Osteocyte (in vitro differentiated cells): ENCODE measurements at regions not wholly inside any gene's neighbourhood (a gene's known extent, or its start where the extent isn't known, plus 50 kb on each side); places are given as distances from the start of the nearest gene placed in this dataset.
A peak's percentile ranks its signal among the peaks of the same experiment; 100 is the strongest.
"Not testable (repeated sequence)": the region's sequence is repeated elsewhere in the genome, so short reads cannot be mapped to it uniquely, and the experiment has no call there.

Experiments
- DNase-seq: peaks from one replicate; pipeline ENCODE4 v3.0.0; 2021; ENCODE audit warnings: mixed read lengths; ENCODE audit not compliant: unreplicated experiment; ENCODE audit errors: extremely low spot score
- H3K27ac Mint-ChIP-seq: one replicate; pipeline ENCODE4 v1.8.0; 2021; ENCODE audit warnings: mild to moderate bottlenecking, mixed read lengths; ENCODE audit not compliant: unreplicated experiment
- H3K27me3 Mint-ChIP-seq: one replicate; pipeline ENCODE4 v1.8.0; 2021; ENCODE audit warnings: mixed read lengths; ENCODE audit not compliant: unreplicated experiment
- H3K36me3 Mint-ChIP-seq: one replicate; pipeline ENCODE4 v1.8.0; 2021; ENCODE audit warnings: mixed read lengths; ENCODE audit not compliant: unreplicated experiment
- H3K4me1 Mint-ChIP-seq: one replicate; pipeline ENCODE4 v1.8.0; 2021; ENCODE audit warnings: mixed read lengths; ENCODE audit not compliant: unreplicated experiment
- H3K4me3 Mint-ChIP-seq: one replicate; pipeline ENCODE4 v1.8.0; 2021; ENCODE audit warnings: mild to moderate bottlenecking, moderate library complexity, mixed read lengths; ENCODE audit not compliant: unreplicated experiment
- H3K9me3 Mint-ChIP-seq: one replicate; pipeline ENCODE4 v1.8.0; 2021; ENCODE audit warnings: mixed read lengths; ENCODE audit not compliant: unreplicated experiment
- TF ChIP-seq, protein P1 (sequence below): fragments of 200-600 bp; sonication (generic); IDR thresholded peaks from 2 replicates; pipeline ENCODE4 v1.5.0; 2021; ENCODE audit warnings: antibody characterized with exemption, mild to moderate bottlenecking, moderate library complexity

DNA sequence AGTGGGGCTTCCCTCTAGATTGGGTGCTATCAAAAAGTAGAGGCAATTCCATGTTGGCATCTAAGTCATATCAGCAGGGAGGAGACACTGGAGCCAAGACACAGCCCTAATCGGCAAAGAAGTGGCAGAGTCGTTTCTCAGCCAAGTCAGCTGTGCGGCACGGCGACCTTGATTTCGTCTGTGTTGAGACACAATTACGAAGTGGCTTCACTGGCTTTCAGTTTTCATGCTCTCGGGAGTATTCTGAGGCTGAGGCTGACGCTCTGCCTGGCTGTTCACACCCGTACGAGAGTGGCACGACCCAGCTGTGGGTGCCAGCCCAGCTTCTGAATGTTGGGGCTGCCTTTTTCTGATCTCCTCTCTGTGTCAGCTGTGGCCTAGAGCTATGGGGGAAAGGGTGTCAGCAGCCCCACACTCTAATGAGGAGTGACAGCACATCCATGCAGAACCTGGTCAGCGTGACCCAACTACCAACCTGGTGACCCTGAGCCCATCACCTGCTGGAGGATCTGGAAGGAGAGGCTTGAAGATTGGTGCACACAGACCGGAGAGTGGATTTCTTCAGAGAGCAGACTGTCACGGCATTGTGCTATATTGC lies 105.7 kb upstream of the TMEM45B start:
- H3K27me3 Mint-ChIP-seq = peaks cover 6% of the 10 kb centered on the region
- peak; percentile 78 for DNase-seq
- H3K36me3 Mint-ChIP-seq = no peaks in the 10 kb centered on the region
- H3K9me3 Mint-ChIP-seq = peaks cover 7% of the 10 kb centered on the region
- TF ChIP-seq, protein P1, sequence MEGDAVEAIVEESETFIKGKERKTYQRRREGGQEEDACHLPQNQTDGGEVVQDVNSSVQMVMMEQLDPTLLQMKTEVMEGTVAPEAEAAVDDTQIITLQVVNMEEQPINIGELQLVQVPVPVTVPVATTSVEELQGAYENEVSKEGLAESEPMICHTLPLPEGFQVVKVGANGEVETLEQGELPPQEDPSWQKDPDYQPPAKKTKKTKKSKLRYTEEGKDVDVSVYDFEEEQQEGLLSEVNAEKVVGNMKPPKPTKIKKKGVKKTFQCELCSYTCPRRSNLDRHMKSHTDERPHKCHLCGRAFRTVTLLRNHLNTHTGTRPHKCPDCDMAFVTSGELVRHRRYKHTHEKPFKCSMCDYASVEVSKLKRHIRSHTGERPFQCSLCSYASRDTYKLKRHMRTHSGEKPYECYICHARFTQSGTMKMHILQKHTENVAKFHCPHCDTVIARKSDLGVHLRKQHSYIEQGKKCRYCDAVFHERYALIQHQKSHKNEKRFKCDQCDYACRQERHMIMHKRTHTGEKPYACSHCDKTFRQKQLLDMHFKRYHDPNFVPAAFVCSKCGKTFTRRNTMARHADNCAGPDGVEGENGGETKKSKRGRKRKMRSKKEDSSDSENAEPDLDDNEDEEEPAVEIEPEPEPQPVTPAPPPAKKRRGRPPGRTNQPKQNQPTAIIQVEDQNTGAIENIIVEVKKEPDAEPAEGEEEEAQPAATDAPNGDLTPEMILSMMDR = no peak
- no peaks in the 10 kb centered on the region for H3K4me1 Mint-ChIP-seq
- H3K4me3 Mint-ChIP-seq = no peak overlapping the region
- H3K27ac Mint-ChIP-seq = no peak overlapping the region

DNA sequence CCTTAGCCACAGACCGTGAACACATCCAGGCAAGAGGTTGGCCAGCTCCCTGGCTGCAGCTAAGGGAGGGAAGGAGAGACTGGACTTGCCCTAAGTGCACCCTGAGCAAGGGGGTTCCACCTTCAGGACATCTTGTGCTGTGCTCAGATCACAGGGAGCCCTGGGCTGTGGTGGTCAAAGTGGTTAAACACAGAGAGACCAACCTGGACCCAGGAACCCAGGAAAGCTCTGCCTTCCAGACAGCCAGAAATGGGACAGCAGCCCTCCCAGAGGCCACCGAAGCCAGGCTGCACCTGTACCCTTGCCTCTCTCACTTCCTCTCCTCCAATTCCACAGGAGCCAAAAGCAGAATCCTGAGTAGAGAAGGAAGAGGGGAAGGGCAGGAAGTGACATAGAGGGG lies 105.2 kb upstream of the TMEM45B start:
- peak; percentile 69 for DNase-seq
- Mint-ChIP-seq H3K27ac (no peak overlapping the region), H3K4me1 (no peaks in the 10 kb centered on the region), H3K36me3 (no peaks in the 10 kb centered on the region), H3K27me3 (peaks cover 6% of the 10 kb centered on the region), H3K9me3 (peaks cover 7% of the 10 kb centered on the region), H3K4me3 (no peak overlapping the region)
- TF ChIP-seq, protein P1 = no peak

DNA sequence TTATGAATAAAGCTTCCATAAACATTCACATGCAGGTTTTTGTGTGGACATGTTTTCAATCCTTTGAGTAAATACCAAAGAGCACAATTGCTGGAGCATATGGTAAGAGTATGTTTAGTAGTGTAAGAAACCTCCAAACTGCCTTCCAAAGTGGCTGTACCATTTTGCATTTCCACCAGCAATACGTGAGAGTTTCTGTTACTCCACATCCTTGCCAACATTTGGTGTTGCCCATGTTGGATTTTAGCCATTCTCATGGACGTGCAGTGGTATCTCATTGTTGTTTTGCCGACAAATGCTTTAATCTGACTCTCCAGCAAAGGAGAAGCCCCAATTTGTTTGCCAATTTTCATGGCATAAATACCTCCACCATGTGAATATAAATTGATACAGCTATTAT lies 103.9 kb upstream of the TMEM45B start:
- no peak for DNase-seq
- Mint-ChIP-seq H3K4me1 (no peaks in the 10 kb centered on the region), H3K9me3 (peaks cover 7% of the 10 kb centered on the region), H3K36me3 (no peaks in the 10 kb centered on the region), H3K27me3 (peaks cover 6% of the 10 kb centered on the region), H3K4me3 (no peak overlapping the region), H3K27ac (no peak overlapping the region)
- TF ChIP-seq, protein P1 = no peak

DNA sequence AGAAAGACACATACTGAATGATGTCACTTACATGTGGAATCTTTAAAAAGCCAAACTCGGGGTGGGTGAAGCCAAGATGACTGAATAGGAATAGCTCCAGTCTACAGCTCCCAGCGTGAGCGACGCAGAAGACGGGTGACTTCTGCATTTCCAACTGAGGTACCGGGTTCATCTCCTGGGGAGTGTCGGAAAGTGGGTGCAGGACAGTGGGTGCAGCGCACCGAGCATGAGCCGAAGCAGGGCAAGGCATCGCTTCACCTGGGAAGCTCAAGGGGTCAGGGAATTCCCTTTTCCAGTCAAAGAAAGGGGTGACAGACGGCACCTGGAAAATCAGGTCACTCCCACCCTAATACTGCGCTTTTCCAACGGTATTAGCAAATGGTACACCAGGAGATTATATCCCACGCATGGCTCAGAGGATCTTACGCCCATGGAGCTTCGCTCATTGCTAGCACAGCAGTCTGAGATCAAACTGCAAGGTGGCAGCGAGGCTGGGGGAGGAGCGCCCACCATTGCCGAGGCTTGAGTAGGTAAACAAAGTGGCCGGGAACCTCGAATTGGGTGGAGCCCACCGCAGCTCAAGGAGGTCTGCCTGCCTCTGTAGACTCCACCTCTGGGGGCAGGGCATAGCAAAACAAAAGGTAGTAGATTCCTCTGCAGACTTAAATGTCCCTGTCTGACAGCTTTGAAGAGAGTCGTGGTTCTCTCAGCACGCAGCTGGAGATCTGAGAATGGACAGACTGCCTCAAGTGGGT lies 103.0 kb upstream of the TMEM45B start:
- not testable (repeated sequence) for H3K9me3 Mint-ChIP-seq, H3K36me3 Mint-ChIP-seq, H3K4me3 Mint-ChIP-seq, H3K27ac Mint-ChIP-seq, H3K27me3 Mint-ChIP-seq, H3K4me1 Mint-ChIP-seq
- peak; percentile 60 for DNase-seq

DNA sequence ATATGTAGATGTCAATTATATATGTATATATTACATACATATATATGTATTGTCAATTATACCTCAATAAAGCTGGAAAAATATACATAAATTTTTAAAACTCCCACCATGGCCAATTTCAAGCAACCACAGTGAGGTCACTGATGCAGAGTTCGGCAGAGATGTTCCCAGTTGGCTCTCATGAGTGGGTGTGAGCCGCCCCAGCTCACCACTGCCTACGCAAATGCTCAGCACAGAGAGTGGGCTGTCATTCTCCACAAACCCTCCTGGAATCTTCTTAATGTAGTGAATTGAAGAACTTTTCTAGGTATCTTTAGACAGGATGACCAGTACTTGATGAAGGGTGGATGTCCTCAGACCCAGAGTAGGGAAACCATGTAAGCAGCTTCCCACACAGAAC lies 96.6 kb upstream of the TMEM45B start:
- H3K36me3 Mint-ChIP-seq = no peaks in the 10 kb centered on the region
- no peak overlapping the region for H3K4me3 Mint-ChIP-seq
- H3K27ac Mint-ChIP-seq = no peak overlapping the region
- TF ChIP-seq, protein P1 = no peak
- H3K4me1 Mint-ChIP-seq = no peaks in the 10 kb centered on the region
- peaks cover 10% of the 10 kb centered on the region for H3K27me3 Mint-ChIP-seq
- no peaks in the 10 kb centered on the region for H3K9me3 Mint-ChIP-seq
- DNase-seq = no peak
